T47D (cell line): ENCODE measurements at regions not wholly inside any gene's neighbourhood (a gene's known extent, or its start where the extent isn't known, plus 50 kb on each side); places are given as distances from the start of the nearest gene placed in this dataset.
A peak's percentile ranks its signal among the peaks of the same experiment; 100 is the strongest.

ENCODE experiments used
- DNase-seq, 2 experiments: peaks; one replicate each; pipeline versions ENCODE4 v3.0.0 to v3.0.0-alpha.2; 2011 to 2012; ENCODE audit warnings: low read depth in 1 of 2, low spot score in 1 of 2
- JUND ChIP-seq: IDR thresholded peaks from 2 replicates; pipeline ENCODE4 v1.6.1; 2012; ENCODE audit warnings: low read depth
- in situ Hi-C: cut with HindIII; loops from 2 replicates; pipeline ENCODE4 v1.10.0; 2016; ENCODE audit warnings: low sequenced_read_pairs, low pct_unique_long_range_greater_than_20kb

DNA sequence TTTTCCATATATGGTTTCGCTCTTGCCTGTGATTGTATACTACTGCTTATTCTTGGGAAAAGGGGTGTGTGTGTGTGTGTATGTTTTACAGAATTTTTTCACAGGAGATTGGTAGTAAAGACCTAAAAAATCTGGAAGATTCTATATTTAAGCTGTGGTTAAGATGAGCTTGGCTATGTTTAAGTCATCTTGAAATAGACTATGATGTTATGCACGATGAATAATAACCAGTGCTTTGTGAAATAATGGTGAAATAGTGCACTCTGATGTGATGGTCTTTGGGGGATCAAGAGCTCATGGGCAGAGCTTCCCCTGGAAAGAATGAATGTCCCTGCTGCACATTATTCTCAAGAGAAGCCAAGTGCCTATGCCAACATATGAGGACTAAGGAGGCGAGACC, 301.0 kb downstream of the ACTL7B start:
- no peak for TF ChIP-seq JUND
- in situ Hi-C loops, result no loop called here

DNA sequence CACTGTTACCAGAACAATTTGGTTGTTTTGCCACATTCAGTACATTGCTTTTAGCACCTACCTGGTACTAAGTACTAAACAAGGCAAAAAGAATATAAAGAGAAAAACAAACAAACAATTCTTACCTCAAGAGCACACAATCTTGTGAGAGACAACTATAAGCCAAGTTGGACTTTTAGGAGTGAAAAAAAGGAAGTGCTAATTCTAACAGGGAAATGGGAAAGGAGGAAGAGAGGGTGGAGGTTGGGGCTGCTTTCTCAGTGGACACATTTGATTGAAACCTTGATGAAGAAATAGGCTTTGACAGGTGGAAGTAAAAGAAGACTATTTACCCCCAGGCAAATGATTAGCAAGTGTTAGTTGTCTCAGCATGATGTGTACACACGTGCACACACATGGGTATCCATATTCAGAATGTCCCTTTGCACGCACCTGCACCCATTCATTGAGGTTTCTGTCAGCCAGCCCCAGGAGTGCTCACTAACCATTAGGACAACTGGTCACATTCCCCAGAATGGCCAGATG, 302.6 kb downstream of the ACTL7B start:
- in situ Hi-C loops, result no loop called here
- DNase-seq, result no peak

More for the DNA sequence above, 301.0 kb downstream of the ACTL7B start:
- DNase-seq, result no peak

DNA sequence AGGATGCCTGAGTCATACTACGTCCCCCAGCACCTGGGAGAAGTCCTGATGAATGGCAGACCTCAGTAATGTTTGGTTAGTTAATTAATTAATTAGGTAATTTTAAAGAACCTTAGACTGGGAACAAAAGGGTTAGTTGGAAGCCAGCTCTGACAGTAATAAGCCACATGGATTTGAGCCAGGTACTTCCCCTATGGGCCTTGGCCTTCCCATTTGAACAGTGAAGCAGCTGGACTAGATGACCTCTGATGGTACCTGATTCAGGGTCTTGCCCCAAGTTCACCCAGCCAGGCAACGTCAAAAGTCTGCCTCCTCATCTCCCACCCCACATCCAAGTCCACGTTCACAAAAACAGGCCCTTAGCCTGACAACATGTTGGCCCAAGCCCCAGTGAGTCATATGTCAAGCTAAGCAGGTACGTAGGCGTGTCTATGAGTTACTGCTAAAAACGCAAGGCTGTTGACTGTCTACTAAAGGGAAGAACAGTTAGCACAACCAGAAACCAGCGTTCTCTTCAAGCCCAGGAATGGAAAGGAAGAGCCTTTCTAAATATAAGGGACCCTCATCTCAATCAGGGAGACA, 303.2 kb downstream of the ACTL7B start:
- no peak for TF ChIP-seq JUND
- peak in 1 of 2 experiments; percentile 55 for DNase-seq
- in situ Hi-C loops, result no loop called here

More for the DNA sequence above, 302.6 kb downstream of the ACTL7B start:
- TF ChIP-seq JUND, result no peak

DNA sequence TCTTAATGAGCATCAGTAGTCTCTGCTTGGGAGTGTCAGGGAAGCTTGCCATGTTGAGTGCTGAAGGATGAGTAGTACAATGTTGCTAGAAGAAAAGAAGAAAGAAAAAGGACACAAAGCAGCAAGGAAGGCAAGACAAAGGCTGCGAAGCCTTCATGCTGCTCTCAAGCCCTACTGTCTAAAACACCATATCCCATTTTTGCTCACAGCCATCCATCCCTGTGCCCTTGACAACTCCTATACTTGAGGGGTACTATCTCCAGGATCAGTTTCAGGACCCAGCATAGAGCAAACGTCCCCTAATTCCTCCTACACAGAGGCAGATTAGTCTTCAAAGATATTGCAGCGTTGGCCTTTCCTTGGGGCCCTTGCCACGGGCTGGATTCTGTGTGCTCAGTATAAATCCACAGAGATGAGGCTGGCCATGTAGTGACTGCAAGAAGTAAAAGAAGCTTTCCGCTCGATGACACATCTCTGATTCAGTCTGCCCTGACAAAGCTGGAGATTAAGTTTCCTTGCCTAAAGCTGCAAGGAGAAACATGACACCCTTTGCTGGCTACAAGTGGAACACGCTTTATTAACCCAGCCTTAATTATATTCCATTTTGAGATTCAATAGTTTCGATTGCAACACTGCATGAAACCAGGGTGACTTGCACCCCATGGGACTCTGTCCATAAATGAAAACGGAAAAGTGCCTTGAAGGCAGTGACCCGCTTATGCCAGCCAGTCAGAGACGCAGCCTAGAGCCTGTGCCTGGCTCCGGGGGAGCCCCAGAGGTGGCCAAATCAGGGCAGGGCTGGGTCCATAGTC, 304.6 kb downstream of the ACTL7B start:
- no peak for DNase-seq
- TF ChIP-seq JUND, result no peak
- in situ Hi-C loops, result no loop called here

GRCh38 chr9:108550106-108550505, 305.7 kb downstream of the ACTL7B start:
- in situ Hi-C loops, result no loop called here
- TF ChIP-seq JUND, result no peak
- no peak for DNase-seq

DNA sequence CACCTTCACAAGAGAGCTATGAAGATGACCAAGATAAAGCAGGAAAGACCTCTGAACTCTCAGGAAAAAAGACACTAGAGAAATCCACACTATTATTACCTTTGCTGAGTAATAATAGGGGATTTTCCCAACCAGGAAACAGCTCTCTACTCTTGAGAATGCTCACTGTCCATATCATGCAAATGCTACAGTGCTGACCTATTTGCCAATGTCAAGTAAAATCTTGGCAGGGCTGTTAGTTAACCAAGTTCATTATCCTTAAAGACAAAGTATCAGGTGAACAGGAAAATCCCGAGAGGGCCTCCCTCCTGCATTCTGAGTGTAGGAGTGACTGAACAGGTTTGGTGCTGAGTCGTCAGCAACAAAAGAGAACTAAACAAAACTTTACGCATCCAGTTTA, 306.6 kb downstream of the ACTL7B start:
- in situ Hi-C loops, result no loop called here

GRCh38 chr9:108547411-108548135, 308.2 kb downstream of the ACTL7B start:
- no peak for DNase-seq
- no peak for TF ChIP-seq JUND

More for the DNA sequence above, 306.6 kb downstream of the ACTL7B start:
- TF ChIP-seq JUND, result no peak
- peak in 1 of 2 experiments; percentile 59 for DNase-seq

GRCh38 chr9:108546215-108546614, 309.6 kb downstream of the ACTL7B start:
- TF ChIP-seq JUND, result no peak
- in situ Hi-C loops, result no loop called here
- DNase-seq, result no peak

More at GRCh38 chr9:108547411-108548135, 308.2 kb downstream of the ACTL7B start:
- in situ Hi-C loops, result no loop called here

DNA sequence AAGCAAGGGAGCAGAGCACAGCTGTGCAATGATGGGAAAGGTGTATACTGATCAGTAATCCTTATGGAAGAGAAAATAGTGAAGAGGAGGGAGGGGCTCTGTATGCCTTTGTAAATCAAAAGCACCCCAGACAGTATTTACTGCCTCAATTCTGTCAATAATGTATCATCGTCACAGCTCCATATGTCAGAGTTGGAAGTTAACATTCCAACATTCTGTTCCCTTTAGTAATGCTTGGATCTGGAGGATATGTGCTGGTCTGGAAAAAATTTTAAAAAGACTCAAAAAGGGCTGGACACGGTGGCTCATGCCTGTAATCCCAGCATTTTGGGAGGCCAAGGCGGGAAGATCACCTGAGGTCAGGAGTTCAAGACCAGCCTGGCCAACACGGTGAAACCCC, 310.4 kb downstream of the ACTL7B start:
- in situ Hi-C loops, result no loop called here
- DNase-seq, result no peak
- TF ChIP-seq JUND, result no peak

DNA sequence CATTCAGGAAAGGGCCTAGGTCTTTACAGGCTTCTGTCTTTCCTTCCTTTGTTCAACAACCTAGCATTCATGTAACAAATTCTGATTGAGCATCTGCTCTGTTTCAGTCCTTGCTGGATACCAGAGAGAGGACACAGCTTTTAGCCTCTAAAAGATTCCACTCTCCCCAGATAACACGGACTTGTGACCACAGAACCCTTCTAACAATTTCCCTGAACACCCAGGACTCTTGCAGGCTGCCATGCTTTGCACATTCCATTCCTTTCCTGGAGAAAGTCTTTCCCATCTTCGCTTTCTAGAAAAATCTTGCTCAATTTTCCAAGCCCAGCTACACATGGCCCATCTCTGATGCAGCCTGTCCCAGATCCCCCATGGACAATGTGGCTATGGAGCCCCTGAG, 310.9 kb downstream of the ACTL7B start:
- no peak for TF ChIP-seq JUND
- in situ Hi-C loops, result no loop called here
- DNase-seq, result no peak

- no peak for DNase-seq
- in situ Hi-C loops, result no loop called here
- TF ChIP-seq JUND, result no peak
Observed at GRCh38 chr9:108543251-108543778, 312.5 kb downstream of the ACTL7B start.

DNA sequence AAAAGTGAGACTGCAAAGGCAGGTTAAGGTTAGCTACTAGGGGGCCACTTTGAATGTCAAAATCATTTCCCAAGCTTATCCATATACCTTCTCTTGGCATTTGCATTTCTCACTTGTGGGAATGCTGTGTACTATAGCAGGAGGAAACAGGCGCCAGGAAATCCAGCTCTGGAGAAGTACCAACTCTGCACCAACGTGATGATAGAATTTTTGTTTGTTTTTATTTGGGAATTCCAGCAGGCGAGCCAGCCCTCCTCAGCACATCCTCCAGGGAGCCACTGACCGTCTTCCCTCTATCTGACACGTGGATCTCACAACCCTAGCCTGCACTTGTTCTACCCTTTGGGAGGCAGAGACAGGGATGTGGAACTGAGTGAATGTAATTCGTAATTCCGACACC, 318.0 kb downstream of the ACTL7B start:
- DNase-seq, result no peak
- no peak for TF ChIP-seq JUND
- in situ Hi-C loops, result no loop called here
